Loucy (cell line): ENCODE measurements at regions not wholly inside any gene's neighbourhood (a gene's known extent, or its start where the extent isn't known, plus 50 kb on each side); places are given as distances from the start of the nearest gene placed in this dataset.
"Not testable (repeated sequence)": the region's sequence is repeated elsewhere in the genome, so short reads cannot be mapped to it uniquely, and the experiment has no call there.

Experiments used
- CTCF ChIP-seq: fragments of 200-600 bp; sonication (generic); conservative IDR thresholded peaks from 2 replicates; pipeline ENCODE4 v1.5.1; 2014; ENCODE audit warnings: mild to moderate bottlenecking, antibody characterized with exemption, low read length
- EZH2phosphoT487 ChIP-seq: fragments of 200-600 bp; IDR thresholded peaks from 2 replicates; pipeline ENCODE4 v1.6.1; 2018; ENCODE audit warnings: antibody characterized with exemption, mild to moderate bottlenecking, moderate library complexity, borderline replicate concordance

- TF ChIP-seq CTCF, EZH2phosphoT487: not testable (repeated sequence)
Observed at GRCh38 chr10:45903614-45904013, 56.3 kb upstream of the AGAP4 start.
